ENCODE measurements at regions not wholly inside any gene's neighbourhood (a gene's known extent, or its start where the extent isn't known, plus 50 kb on each side); places are given as distances from the start of the nearest gene placed in this dataset.

GRCh38 chr14:34065690-34066391 lies 115.0 kb upstream of the EGLN3 start:
- TF ChIP-seq CTCF (IDR thresholded peaks at IDR 0.05; ENCODE audit: low read depth, low read length, missing control alignments), result no peak
- in situ Hi-C loops (cut with HindIII; ENCODE audit: low pct_ligation_motif_present, low sequenced_read_pairs), result no loop called here

DNA sequence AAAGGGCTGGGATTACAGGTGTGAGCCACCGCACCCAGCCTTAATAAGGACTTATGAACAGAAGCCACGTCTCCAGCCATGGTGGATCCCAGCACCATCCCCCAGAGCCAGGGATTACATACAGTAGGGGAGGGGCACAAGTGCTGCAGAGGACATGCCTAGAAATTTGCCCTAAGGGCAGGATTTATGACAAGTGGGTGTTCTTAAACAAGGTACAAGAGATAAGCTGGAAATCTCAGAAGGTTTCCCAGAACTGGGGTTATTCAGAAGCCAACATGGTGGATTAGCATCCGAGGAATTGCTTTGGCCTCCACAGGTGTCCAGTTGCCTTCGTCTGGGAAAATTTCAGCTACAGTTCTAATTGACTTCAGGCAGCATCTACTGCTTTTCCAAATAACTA lies 114.4 kb upstream of the EGLN3 start:
- in situ Hi-C loops (cut with HindIII; ENCODE audit: low pct_ligation_motif_present, low sequenced_read_pairs), result no loop called here
- Histone ChIP-seq H3K27me3 (replicated peaks) (no peaks in the 10 kb centered on the region), H3K36me3 (replicated peaks) (no peaks in the 10 kb centered on the region), H3K27ac (no peak overlapping the region), H3K4me3 (ENCODE audit: low read depth, low read length) (no peak overlapping the region)
- DNase-seq, result no peak
- TF ChIP-seq CTCF (IDR thresholded peaks at IDR 0.05; ENCODE audit: low read depth, low read length, missing control alignments), result no peak

More at GRCh38 chr14:34065690-34066391, 115.0 kb upstream of the EGLN3 start:
- Histone ChIP-seq H3K27me3 (replicated peaks) (no peaks in the 10 kb centered on the region), H3K27ac (no peak overlapping the region), H3K4me3 (ENCODE audit: low read depth, low read length) (no peak overlapping the region), H3K36me3 (replicated peaks) (no peaks in the 10 kb centered on the region)
- no peak for DNase-seq

DNA sequence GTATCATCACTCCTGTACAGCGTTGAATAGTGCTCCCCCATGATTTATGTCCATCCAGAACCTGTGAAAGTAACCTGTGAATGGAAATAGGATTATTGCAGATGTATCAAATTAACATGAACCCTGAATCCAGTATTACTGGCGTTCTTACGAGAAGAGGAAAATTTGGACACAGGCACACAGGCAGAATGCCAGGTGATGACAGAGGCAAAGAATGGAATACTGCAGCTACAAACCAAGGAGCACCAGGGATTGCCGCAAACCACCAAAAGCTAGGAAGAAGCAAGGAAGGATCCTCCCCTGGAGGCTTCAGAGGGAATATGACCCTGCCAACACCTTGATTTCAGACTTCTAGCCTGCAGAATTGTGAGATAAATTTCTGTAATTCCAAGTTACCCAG lies 113.5 kb upstream of the EGLN3 start:
- Histone ChIP-seq H3K27ac (no peak overlapping the region), H3K36me3 (replicated peaks) (no peaks in the 10 kb centered on the region), H3K4me3 (ENCODE audit: low read depth, low read length) (no peak overlapping the region), H3K27me3 (replicated peaks) (no peaks in the 10 kb centered on the region)
- in situ Hi-C loops (cut with HindIII; ENCODE audit: low pct_ligation_motif_present, low sequenced_read_pairs), result no loop called here
- no peak for DNase-seq
- no peak for TF ChIP-seq CTCF (IDR thresholded peaks at IDR 0.05; ENCODE audit: low read depth, low read length, missing control alignments)

DNA sequence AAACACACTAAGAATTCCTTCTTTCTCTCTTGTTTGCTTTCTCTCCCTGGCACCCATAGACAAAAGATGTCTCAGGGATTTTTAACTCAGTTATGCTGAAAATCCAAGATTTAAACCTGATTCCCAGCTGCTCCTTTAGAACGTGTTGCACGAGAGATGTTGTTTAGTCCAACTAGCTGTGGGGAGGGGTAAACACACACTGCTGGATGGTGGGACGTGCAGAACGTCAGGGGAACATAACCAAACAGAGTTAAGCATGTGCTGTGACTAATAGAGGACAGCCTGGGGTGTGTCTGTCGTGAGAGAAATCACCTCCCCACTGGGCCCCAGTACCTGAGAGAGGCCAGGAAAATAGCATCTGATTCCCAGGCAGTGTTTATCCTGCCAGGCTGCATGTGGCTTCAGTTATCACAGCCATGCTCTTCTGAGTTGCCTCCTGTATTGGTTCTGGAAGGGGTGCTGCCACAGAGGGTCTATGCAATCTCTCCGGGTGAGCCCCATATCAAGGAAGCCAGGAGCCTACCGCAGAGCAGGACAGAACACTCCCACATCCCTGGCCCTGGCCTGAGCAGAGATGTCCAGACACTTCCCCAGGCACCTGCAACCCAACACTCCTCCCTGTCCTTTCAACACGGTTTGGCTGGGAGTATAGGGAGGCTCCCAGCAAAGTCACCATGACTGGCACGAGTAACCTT lies 112.7 kb upstream of the EGLN3 start:
- Histone ChIP-seq H3K27ac (no peak overlapping the region), H3K36me3 (replicated peaks) (no peaks in the 10 kb centered on the region), H3K27me3 (replicated peaks) (no peaks in the 10 kb centered on the region), H3K4me3 (ENCODE audit: low read depth, low read length) (no peak overlapping the region)
- in situ Hi-C loops (cut with HindIII; ENCODE audit: low pct_ligation_motif_present, low sequenced_read_pairs), result no loop called here
- no peak for DNase-seq
- no peak for TF ChIP-seq CTCF (IDR thresholded peaks at IDR 0.05; ENCODE audit: low read depth, low read length, missing control alignments)

- no peak for DNase-seq
- Histone ChIP-seq H3K27ac (no peak overlapping the region), H3K4me3 (ENCODE audit: low read depth, low read length) (no peak overlapping the region), H3K36me3 (replicated peaks) (no peaks in the 10 kb centered on the region), H3K27me3 (replicated peaks) (no peaks in the 10 kb centered on the region)
- TF ChIP-seq CTCF (IDR thresholded peaks at IDR 0.05; ENCODE audit: low read depth, low read length, missing control alignments), result no peak
- in situ Hi-C loops (cut with HindIII; ENCODE audit: low pct_ligation_motif_present, low sequenced_read_pairs), result no loop called here
Observed at GRCh38 chr14:34063042-34063441, 112.2 kb upstream of the EGLN3 start.

Measured in brain microvascular endothelial cell (primary cell).